GM21367 (cell line): ENCODE measurements at regions not wholly inside any gene's neighbourhood (a gene's known extent, or its start where the extent isn't known, plus 50 kb on each side); places are given as distances from the start of the nearest gene placed in this dataset.

Experiments
- ATAC-seq: cut with Tn5 transposase; IDR thresholded peaks from one replicate; pipeline ENCODE4 v1.9.1; 2021; ENCODE audit not compliant: unreplicated experiment

DNA sequence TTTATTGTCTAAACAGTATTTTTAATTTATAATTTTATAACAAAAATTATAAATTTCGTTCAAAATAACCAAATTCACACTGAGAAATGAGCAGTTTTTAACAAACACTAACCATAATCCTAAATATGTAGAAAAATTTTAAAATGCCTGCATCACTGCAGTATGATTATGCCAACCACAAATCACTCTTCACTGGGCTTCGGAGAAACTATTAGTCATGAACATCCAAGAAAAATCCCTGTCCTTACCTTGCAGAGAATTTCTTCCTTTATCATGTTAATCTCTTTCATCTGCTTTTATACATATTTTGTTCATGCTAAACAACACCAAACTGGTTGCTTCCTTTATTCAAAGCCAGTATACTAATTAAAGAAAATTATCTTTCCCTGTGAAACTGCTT, 511.0 kb upstream of the ALCAM start:
- ATAC-seq, result no peak

DNA sequence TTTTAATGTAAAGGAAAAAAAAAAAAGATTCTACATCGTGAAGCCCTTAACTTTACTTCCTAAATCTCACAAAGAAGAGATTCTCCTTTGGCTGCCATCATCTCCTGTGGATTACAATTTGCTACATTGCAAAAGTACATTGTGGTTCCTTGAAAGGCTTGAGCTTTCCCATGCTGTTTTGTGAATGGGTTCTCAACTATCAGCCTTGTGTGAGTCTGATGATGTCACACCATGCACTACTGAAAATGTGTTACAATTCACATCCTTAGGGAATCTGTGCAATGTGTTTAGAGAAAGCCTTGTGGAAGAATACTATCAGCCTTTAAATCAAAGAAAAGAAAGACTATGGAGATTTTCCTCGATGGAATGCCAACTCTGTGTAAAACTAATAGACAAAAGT, 510.0 kb upstream of the ALCAM start:
- no peak for ATAC-seq

DNA sequence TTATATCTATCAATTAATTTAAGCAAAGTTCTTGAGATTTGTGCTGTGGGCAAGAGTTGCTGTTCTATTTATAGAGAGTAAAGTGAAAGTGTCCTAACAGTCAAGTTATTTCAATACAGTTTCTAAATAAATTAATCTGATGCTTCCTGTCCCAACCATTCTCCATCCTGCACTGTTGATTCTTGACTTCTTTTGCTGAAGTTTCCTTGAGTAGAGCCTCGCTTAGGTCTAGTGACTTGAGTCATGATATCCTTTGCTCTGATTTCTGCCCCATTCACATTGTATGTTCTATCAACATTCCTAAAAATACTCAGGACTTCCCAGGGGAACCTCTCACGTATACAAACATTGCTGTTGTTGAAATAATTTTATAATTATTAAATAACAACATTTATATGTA, 498.4 kb upstream of the ALCAM start:
- no peak for ATAC-seq

DNA sequence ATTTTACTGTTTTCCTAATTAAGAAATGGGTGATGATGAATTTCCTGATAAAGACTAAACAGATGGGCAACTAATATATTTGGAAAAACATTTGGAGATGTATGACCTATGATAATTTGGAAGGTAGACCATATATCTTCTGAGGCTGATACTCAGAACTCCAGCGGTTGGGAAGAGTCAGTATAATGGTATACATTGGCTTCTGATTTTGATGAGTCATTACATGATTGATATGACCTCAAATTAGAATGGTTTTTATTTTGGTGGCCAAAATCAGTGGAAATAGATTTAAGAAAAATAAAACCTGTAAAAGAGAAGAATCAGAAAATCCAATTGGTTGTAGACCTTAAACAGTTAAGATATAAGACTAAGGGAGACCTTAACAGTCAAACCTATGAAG, 496.4 kb upstream of the ALCAM start:
- no peak for ATAC-seq

DNA sequence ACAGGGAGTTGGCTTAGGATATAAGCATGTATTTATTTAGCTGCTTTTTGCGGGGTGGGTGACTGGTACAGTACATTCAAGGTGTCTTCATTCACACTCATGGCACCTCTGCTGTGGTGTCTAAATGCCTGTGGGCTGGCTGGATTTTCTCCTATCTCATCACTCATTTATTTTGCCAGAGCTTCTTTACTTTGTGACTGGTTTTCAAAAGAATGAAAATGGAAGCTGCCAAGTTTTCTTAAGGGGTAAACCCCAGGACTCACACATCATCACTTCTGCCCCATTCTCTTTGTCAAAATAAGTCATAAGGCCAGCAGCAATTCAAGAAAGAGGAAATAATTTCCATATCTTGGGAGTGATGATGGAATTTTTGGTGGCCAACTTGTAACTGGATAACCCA, 493.4 kb upstream of the ALCAM start:
- no peak for ATAC-seq

DNA sequence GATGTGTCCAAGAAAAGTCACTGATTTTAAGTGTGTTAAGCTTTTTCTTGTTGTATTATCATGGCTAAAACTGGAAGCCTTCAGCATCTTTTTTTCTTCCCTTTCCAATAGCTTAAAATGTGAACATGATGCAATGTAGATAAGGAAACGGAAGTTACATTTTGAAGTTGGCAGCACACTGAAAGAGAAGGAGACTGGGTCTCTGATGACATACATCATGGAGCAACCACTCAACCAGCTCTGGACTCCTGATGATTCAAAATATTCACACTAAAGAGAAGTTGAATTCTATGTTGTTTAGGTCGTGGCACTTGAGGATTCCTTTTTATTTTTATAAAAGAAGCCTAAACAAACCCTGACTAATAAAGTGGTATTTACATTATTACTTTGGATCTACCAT, 488.3 kb upstream of the ALCAM start:
- no peak for ATAC-seq

DNA sequence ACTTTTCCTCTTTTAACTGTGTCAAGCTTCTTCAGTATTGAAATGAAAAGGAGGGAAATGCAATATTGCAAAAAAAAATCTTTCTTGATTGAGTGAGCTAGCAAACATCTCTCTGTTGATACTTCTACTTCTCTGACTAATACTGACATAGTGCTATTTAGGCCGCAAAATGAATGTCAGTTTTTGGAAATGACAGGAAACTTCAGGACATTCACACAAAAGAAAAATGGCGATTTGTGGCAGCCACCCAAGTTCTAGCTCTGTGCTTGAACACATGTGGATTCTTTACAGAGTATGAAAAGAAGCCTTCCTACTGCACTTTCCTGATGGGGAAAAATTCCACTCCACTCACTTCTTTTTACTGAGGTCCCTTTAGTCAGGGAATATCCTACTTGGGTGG, 486.8 kb upstream of the ALCAM start:
- ATAC-seq, result no peak

DNA sequence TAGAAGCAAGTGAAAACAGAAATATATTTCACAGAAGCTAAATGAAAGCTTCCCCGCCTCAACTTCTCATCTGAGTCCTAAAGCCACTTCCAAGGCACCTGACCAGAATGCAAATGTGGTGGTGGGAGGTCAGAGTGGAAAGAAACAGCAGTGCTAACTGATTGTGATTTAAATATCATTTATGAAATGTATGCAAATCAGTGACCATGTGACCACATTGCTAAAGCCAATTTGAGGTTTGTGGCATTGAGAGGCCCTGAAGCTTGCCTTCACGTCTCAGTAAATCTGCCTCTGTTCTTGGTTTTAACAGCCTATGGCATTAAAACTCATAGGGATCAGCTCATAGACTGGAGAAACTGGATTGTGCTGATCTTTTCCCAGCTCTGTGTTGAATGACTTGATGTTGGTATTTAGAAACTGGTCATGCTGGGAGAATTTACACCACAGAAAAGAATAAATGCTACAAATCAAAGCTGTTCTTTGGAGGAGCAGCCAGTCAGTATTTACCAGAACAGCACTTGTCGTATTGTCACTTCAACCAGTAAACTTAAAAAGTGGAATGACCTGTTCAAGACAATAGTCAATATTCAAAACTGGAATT, 481.4 kb upstream of the ALCAM start:
- ATAC-seq, result no peak

DNA sequence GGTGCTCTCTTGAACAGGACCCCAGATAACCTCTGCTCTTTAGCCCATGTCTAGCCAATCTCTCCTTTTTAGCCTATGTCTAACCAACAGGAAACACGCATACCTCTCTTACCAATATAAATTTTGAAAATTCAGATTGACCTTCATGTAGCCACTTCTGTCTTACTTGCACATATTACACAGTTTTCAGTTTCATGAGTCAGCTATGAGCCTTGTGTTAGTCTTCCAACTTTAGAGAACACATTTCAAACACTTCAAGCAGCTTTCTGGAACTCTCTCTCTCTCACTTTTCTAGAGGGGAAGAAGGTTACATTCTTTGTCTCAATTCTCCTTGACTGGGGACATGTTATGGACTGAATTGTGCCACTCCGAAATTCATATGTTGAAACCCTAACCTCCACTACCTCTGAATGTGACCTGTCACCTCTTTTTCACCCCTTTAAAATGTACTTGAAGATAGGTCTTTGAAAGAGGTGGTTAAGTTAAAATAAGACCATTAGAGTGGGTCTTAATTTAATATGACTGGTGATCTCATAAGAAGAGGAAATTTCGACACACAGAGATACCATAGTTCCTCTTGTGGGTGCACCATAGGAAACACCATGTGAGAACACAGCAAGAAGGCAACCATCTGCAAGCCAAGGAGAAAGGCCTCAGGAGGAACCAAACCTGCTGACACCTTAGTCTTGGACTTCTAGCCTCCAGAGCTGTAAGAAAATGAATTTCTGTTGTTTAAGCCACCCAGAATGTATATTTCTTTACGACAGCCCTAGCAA, 480.3 kb upstream of the ALCAM start:
- ATAC-seq, result no peak

DNA sequence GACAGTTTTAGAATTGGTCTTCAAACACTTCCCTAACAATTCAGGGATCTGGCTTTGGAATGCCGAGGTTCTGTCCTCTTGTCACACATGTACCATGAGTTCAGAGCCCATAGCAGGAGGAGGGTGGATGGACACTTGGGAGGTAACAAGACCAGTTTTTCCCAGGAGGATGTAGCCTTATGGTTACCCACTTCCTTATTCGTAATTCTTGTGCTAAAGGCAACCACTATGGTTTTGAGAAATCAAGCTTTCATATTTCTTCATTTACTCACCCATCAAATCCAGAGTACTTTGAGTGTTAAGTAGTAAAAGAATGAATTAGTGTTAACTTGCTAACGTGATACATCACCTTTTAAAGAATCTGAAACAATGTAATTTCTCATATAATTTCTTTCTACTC, 479.6 kb upstream of the ALCAM start:
- no peak for ATAC-seq

DNA sequence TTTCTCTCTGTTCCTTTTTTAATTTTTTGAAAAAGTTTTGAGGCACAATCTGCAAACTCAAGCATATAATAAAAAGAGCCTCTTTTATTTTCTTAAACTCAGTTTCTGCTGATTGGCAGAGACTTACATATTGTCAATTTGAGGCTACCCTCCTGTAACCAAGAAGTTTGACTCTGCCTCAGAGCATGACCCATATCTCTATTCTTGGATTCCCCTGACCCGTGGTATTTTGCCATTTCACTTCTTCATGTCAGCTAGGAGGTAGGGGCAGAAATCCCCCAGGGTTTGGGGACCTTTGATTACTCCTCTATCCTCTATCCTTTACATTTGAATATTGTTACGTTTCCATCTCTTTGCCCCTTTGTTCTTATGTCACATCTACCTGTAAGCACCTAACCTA, 479.1 kb upstream of the ALCAM start:
- ATAC-seq, result no peak

DNA sequence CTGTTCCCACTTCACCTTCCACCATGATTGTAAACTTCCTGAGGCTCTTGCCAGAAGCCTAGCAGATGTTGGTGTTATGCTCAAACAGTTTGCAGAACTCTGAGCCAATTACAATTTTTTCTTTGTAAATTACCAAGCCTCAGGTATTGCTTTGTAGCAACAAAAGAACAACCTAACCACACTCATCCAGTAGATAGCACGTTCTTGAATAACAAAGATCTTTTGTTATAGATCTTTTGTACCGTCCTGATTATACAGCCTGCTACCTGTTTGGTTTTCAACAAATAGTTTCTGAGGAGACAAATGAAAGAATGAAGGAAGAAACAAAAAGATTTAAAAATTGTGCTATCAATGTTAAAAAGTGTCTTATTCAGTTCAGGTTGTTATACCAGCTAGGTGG, 474.7 kb upstream of the ALCAM start:
- ATAC-seq, result no peak

DNA sequence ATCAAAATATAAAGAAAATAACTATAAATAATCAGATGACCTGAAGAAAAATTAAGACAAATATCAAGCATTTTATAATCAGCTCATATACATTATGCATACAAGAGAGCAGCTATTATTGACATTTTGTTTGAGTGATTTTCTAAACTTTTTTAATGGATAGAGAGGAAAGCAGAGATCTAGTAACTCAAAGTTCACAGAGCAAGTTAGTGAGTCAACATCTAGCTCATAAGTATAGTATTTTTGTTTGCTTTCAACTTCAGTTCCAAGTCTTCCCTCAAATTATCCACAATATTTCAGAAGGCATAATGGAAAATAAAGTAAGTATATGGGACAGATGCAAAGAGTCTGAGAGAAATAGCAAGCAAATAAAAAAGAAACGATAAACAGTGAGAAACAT, 470.1 kb upstream of the ALCAM start:
- no peak for ATAC-seq

DNA sequence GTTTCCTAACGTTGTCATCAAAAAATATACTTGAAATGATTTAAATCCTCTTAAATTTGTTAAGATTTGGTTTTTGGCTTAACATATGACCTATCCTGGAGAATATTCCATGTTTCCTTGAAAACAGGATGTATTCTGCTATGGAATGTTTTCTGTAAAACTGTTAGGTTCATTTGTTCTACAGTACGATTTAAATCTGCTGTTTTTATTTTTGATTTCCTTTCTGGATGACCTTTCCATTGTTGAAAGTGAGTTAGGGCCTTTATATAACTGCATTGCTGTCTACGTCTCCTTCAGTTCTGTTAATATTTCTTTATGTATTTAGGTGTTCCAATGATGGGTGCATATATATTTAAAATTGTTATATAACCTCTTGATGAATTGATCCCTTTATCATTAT, 465.3 kb upstream of the ALCAM start:
- no peak for ATAC-seq

DNA sequence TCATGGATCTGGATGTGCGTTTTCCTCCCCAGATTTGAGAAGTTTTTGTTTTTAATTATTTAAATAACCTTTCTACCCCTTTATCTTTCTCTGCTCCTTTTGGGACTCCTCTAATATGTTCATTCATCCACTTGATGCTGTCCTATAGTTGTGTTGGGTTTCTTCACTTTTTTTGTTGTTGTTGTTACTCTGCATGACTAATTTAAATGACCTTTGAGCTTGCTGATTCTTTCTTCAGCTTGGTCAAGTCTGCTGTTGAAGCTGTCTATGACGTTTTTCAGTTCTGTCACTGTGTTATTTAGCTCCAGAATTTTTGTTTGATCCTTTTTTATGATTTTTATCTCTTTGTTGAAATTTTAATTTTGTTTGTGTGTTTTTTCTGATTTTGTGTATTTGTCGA, 463.6 kb upstream of the ALCAM start:
- no peak for ATAC-seq

DNA sequence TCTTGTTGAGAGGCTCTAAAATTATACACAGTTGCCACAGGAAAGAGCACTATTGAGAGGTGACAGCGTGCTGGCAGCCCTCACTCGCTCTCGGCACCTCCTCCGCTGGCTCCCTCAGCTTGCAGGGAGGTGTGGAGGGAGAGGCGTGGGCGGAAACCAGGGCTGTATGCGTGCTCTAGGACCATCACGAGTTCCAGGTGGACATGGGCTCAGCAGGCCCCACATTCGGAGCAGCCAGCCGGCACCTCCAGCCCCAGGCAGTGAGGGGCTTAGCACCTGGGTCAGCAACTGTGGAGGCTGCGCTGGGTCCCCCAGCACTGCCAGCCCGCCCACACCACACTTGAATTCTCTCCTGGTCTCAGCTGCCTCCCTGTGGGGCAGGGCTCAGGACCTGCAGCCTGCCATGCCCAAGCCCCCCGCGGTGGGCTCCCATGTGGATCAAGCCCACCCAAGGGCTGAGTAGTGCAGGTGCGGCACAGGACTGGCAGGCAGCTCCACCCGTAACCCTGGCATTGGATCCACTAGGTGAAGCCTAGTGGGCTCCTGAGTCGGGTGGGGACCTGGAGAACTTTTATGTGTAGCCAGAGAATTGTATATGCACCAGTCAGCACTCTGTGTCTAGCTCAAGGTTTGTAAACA, 460.6 kb upstream of the ALCAM start:
- no peak for ATAC-seq

DNA sequence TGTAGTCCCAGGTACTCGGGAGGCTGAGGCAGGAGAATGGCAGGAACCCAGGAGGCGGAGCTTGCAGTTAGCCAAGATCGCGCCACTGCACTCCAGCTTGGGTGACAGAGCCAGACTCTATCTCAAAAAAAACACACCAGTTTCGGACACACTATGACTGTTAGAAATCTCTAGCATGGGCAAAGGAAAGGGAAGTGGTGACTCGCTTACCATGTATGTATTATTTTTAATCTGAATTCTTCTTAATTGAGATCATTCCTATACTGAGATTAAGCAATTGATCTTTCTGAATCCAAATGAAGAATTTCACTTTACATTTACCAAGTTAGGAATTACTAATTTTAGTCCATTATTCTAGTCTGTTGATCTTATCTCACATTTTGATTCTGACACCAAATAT, 459.2 kb upstream of the ALCAM start:
- ATAC-seq, result no peak

DNA sequence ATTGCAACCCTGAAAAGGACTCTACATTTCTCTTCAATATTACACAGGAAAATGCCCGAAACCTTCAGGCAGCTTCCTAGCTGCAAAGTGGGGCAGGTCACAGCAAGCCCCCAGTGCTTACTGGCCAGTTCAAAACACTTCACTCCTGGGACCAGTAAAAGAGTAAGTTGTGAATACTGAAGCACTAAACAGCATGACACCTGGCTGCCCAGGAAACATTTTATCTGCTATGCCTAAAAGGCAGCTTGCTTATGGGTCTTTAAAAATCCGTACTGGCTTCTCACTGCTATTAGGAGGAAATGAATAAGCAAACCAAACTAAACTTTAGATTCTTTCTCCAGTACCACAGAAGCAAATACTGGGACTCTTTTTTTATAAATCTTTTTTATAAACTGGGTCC, 457.9 kb upstream of the ALCAM start:
- no peak for ATAC-seq

DNA sequence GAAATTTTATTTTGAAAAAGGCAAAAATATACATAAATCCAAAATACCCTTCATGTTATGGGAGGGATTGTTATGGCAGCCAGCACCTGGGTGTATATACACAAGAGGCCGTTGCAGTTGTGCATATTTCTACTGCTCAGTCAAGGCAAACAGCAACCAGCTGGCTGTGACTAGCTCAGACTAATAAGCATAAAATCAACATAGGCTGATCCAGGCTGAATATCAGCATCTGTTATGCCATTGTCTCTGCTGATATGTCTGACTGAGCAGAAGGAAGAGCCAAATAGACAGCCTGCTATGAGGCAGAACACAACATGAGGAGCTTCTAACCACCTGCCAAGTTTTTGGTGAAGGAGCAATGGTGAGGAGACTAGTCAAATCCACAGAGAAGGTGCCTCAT, 457.5 kb upstream of the ALCAM start:
- ATAC-seq, result no peak

DNA sequence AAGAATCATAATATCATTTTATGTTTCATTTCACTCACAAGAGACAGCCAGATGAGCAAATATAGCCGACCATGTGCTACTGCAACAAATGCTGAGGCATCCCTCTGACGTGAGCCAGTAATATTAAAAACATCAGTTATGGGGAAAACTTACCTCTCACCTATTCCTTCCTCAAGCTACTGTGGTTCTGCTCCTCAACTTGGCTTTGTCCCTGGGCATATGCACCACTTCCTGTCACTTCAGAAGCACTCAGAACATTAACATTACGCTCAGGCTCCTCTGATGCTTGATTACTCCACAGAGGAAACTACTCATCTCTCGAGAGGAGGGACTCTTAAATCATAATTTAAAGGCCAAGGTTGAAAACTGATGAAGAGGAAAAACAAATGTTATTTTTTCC, 457.0 kb upstream of the ALCAM start:
- no peak for ATAC-seq

DNA sequence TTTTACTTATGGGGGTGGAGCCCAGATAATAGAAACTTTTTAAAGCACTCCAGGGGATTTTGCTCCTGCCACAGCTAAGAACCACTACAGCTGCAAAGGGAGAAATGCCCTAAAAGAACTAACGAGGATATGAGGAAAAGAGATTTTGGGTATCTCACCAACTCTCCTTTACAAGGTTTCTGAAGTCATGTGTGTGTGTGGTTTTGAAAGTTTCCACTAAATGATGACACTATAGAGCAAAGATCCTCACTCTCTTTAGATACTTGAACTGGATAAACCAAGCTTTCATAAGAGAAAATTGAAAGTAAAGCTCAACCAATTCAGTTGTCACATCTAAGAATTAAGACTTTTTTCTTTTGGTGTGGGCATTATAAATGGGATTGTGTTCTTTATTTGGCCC, 455.3 kb upstream of the ALCAM start:
- no peak for ATAC-seq

DNA sequence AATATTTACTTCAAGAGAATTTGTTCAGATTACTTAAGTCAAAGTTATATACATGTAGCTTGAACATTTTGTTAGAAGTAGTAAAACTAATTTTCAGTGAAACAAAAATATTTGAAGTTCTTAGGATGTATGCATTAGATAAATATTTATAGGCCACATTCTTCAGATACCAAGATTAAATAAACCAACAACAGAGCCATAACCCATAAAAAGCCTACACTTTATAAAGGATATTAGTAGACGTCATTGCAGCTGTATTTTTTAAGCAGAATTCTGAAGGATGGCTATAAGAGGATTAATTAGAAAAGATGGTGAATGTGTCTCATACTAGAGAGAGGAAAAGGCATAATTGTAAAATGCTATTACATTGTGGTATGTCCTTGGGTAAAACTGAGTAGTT, 449.7 kb upstream of the ALCAM start:
- ATAC-seq, result no peak

DNA sequence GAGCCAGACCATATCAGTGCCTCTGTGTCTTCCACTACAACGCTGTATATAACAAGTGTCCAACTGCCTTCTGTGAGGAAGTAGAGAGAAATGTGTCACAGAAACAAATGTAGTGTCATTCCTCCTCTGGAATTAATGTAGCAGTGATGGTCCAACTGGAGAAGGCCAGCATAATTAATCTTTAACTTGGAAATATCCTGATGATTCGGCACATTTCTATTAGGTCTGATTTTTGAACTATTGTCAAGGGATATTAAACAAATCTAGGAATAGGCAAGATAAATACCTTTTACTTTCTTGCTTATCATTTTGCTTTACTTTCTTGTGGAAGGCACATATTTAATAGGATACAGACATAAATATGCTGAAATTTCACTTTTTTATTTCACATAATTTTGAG, 446.2 kb upstream of the ALCAM start:
- no peak for ATAC-seq
